ENCODE measurements at regions not wholly inside any gene's neighbourhood (a gene's known extent, or its start where the extent isn't known, plus 50 kb on each side); places are given as distances from the start of the nearest gene placed in this dataset.

DNA sequence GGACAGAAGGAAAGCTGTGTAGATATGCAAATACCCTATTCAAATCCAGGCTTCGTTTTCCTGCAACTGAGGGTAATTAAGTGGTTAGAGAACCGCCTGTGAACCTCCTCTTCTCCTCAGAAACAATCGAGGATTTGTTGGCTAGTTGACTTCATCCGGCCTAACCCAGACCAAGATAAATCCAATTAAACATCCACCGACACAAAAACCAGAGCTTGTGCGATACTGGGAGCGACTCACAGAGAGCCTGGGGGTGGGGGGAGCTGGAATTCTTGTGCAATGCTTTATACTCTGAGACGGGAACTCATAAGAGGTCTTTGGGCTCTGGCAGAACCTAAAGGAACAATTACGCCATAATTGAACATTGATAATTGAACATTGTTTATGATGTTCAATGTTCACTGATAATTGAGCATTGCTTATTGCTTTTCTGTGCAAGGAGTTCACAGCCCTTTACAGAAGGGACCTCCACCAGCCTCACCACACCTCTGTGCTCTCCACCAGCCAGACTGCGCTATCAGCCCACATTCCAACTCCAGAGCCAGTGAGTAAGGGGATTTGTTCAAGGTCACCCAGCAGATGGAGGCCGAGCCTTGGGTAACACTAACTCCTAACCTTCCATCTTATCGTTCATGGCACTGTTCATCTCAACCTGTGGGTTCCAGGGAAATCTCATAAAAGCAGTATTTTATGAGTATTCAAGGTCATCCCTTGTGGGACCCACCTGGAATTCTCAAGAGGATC lies 429.6 kb upstream of the JARID2 start:
- DNase-seq = no peak
- no peaks in the 10 kb centered on the region for H3K27me3 ChIP-seq
- H3K36me3 ChIP-seq = no peaks in the 10 kb centered on the region
- no peak overlapping the region for H3K4me3 ChIP-seq
- intact Hi-C loops (cut with DNase I; ENCODE audit: low total_unique reads) (no loop called here), in situ Hi-C loops (cut with MboI; ENCODE audit: low sequenced_read_pairs in 4 of 4) (no loop called here)
- no peaks in the 10 kb centered on the region for H3K4me1 ChIP-seq
- no peak for TF ChIP-seq POLR2A (IDR thresholded peaks at IDR 0.05)
- TF ChIP-seq, protein P1, sequence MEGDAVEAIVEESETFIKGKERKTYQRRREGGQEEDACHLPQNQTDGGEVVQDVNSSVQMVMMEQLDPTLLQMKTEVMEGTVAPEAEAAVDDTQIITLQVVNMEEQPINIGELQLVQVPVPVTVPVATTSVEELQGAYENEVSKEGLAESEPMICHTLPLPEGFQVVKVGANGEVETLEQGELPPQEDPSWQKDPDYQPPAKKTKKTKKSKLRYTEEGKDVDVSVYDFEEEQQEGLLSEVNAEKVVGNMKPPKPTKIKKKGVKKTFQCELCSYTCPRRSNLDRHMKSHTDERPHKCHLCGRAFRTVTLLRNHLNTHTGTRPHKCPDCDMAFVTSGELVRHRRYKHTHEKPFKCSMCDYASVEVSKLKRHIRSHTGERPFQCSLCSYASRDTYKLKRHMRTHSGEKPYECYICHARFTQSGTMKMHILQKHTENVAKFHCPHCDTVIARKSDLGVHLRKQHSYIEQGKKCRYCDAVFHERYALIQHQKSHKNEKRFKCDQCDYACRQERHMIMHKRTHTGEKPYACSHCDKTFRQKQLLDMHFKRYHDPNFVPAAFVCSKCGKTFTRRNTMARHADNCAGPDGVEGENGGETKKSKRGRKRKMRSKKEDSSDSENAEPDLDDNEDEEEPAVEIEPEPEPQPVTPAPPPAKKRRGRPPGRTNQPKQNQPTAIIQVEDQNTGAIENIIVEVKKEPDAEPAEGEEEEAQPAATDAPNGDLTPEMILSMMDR (IDR thresholded peaks at IDR 0.05 in 4 of 5, conservative IDR thresholded peaks at IDR 0.05 in 1 of 5) = no peak
- no peak for ATAC-seq
- no peaks in the 10 kb centered on the region for H3K9me3 ChIP-seq
- H3K27ac ChIP-seq = no peak overlapping the region

DNA sequence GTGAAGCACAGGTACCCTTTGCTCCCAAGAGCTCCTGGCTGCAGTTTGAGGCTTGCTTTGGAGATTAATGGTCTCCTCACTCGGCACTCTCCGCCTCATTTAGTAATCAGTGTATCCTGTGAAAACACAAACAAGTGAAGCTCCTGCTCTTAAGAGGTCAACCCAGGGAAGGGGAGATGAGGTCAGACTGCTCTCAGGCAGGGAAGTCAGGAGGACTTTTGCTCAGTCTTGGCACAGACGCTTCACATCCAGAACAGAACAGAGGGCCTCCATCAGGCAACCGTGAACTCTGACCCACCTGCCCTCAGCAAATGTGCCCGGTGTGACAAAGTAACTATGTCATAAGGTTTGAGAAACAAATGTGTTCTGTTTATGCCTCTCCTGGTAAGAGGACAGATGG lies 428.8 kb upstream of the JARID2 start:
- no peak overlapping the region for H3K4me3 ChIP-seq
- DNase-seq (no peak), ATAC-seq (no peak)
- in situ Hi-C loops (cut with MboI; ENCODE audit: low sequenced_read_pairs in 4 of 4) = no loop called here
- H3K9me3 ChIP-seq = no peaks in the 10 kb centered on the region
- H3K27me3 ChIP-seq = no peaks in the 10 kb centered on the region
- no peaks in the 10 kb centered on the region for H3K36me3 ChIP-seq
- intact Hi-C loops (cut with DNase I; ENCODE audit: low total_unique reads) = no loop called here
- no peaks in the 10 kb centered on the region for H3K4me1 ChIP-seq
- H3K27ac ChIP-seq = no peak overlapping the region
- no peak for TF ChIP-seq POLR2A (IDR thresholded peaks at IDR 0.05)
- TF ChIP-seq, protein P1 (IDR thresholded peaks at IDR 0.05 in 4 of 5, conservative IDR thresholded peaks at IDR 0.05 in 1 of 5) = no peak

DNA sequence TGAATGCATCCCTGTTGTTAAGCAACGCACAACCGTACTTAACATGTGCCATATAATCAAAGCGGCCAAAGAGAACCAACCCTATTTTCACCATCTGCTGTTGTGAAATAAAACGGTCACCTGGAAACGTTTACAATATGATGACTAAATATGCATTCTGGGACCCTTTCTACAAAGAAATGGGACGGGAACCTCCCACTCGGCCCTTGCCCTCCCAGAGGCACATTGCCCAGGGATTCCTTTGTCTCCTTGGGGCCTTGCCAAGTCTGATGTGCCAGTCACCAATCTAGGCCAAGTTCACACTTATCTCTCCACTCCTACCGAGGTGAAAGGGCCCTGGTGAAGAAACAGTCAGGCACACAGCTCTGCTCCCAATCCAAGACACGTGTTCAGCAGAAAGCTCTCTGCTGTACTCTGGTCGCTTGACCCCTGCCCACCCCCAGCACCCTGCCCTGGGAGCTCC lies 427.4 kb upstream of the JARID2 start:
- intact Hi-C loops (cut with DNase I; ENCODE audit: low total_unique reads) = no loop called here

DNA sequence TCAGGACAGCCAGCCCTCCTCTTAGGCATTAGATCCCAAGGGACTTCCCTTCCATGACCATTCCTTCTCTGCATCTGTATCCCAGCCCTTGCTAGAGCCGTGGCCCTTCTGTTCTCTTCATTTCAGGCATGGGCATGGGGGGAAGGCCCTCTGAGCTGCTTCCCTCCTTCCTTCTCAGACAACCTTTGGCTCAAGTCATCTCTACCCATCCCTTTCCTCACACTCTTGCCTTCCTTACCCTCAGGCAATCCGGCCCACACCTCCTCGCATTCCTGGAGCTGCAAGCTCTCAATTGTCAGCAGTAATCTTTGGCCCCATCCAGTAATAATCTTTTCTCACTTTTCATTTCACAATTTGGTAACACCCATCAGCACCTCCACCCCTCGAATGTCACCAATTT lies 426.9 kb upstream of the JARID2 start:
- H3K27me3 ChIP-seq = no peaks in the 10 kb centered on the region
- no peak for ATAC-seq
- in situ Hi-C loops (cut with MboI; ENCODE audit: low sequenced_read_pairs in 4 of 4) = no loop called here

More for the DNA sequence above, 427.4 kb upstream of the JARID2 start:
- ATAC-seq (no peak), DNase-seq (no peak)
- no peaks in the 10 kb centered on the region for H3K36me3 ChIP-seq
- H3K9me3 ChIP-seq = no peaks in the 10 kb centered on the region
- H3K27me3 ChIP-seq = no peaks in the 10 kb centered on the region
- no peak for TF ChIP-seq POLR2A (IDR thresholded peaks at IDR 0.05)
- TF ChIP-seq, protein P1 (IDR thresholded peaks at IDR 0.05 in 4 of 5, conservative IDR thresholded peaks at IDR 0.05 in 1 of 5) = no peak
- in situ Hi-C loops (cut with MboI; ENCODE audit: low sequenced_read_pairs in 4 of 4) = no loop called here
- H3K27ac ChIP-seq = no peak overlapping the region
- H3K4me3 ChIP-seq = no peak overlapping the region
- H3K4me1 ChIP-seq = no peaks in the 10 kb centered on the region

More for the DNA sequence above, 426.9 kb upstream of the JARID2 start:
- Histone ChIP-seq H3K9me3 (no peaks in the 10 kb centered on the region), H3K4me1 (no peaks in the 10 kb centered on the region), H3K4me3 (no peak overlapping the region), H3K36me3 (no peaks in the 10 kb centered on the region), H3K27ac (no peak overlapping the region)
- no peak for TF ChIP-seq POLR2A (IDR thresholded peaks at IDR 0.05)
- TF ChIP-seq, protein P1 (IDR thresholded peaks at IDR 0.05 in 4 of 5, conservative IDR thresholded peaks at IDR 0.05 in 1 of 5) = no peak
- DNase-seq = no peak
- intact Hi-C loops (cut with DNase I; ENCODE audit: low total_unique reads) = no loop called here
